GM12878 (cell line): ENCODE measurements at regions not wholly inside any gene's neighbourhood (a gene's known extent, or its start where the extent isn't known, plus 50 kb on each side); places are given as distances from the start of the nearest gene placed in this dataset.

Source experiments
- CEBPB ChIP-seq, 2 experiments: fragments of 150-350 bp in 1 of 2; IDR thresholded peaks; 2 replicates each; pipeline ENCODE4 v1.6.1; 2012 to 2014; ENCODE audit warnings: low read depth in 2 of 2, low read length in 2 of 2, borderline replicate concordance in 1 of 2, inconsistent platforms in 1 of 2
- EED ChIP-seq: sonication (generic); IDR thresholded peaks from 2 replicates; pipeline ENCODE4 v1.6.1; 2016; ENCODE audit warnings: antibody characterized with exemption, low read depth
- EZH2 ChIP-seq: IDR thresholded peaks from 2 replicates; pipeline ENCODE4 v1.6.1; 2012; ENCODE audit warnings: low read depth, mild to moderate bottlenecking, control low read depth, inconsistent platforms, low read length, borderline replicate concordance; ENCODE audit not compliant: control insufficient read depth
- NFXL1 ChIP-seq: fragments of 450-650 bp; IDR thresholded peaks from 2 replicates; pipeline ENCODE4 v1.6.1; 2017; ENCODE audit warnings: antibody characterized with exemption, mild to moderate bottlenecking, borderline replicate concordance
- NFYA ChIP-seq: IDR thresholded peaks from 2 replicates; pipeline ENCODE4 v1.6.1; 2011; ENCODE audit warnings: low read depth, mild to moderate bottlenecking, low read length, improper control_type of control experiment, borderline replicate concordance
- POLR2A ChIP-seq: IDR thresholded peaks from 2 replicates; pipeline ENCODE4 v1.6.1; 2011; ENCODE audit warnings: low read depth, mild to moderate bottlenecking, low read length
- POU2F2 ChIP-seq: IDR thresholded peaks from 3 replicates; pipeline ENCODE4 v1.6.1; 2011; ENCODE audit warnings: low read depth, mild to moderate bottlenecking, low read length, borderline replicate concordance
- SPI1 ChIP-seq: IDR thresholded peaks from 2 replicates; pipeline ENCODE4 v1.6.1; 2011; ENCODE audit warnings: low read depth, mild to moderate bottlenecking, low read length, moderate library complexity, borderline replicate concordance; ENCODE audit not compliant: insufficient read depth
- YBX1 ChIP-seq: fragments of 450-650 bp; IDR thresholded peaks from 2 replicates; pipeline ENCODE4 v1.6.1; 2016; ENCODE audit warnings: antibody characterized with exemption

DNA sequence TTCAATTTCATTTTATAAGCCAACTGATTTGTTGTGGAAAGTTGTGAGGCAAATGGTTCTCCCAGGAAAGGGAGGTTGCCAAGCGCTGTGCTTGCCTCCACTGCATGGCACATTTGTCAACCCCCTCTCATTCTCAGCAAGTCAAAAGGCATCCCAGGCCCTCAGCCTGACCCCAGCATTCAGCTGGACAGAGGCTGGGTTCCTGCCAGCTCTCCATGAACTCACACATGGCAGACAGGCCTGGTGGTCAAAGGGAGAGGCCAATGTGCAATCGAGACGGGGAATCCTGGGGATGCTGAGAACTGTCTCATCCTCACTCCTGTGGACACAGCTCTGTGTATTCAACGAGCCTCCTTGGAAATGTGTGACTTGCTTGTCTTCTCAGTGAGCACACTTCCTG, 106.0 kb upstream of the CDH4 start:
- TF ChIP-seq POU2F2 (no peak), EED (no peak), POLR2A (no peak), NFYA (no peak), CEBPB (IDR thresholded peaks at IDR 0.05; ENCODE audit: borderline replicate concordance in 1 of 2, low read depth in 2 of 2, low read length in 2 of 2) (no peak), YBX1 (no peak), NFXL1 (no peak), EZH2 (no peak), SPI1 (no peak)
